OCI-LY1 (cell line): ENCODE measurements at regions not wholly inside any gene's neighbourhood (a gene's known extent, or its start where the extent isn't known, plus 50 kb on each side); places are given as distances from the start of the nearest gene placed in this dataset.

Experiments
- H2AFZ ChIP-seq: fragments of 200-600 bp; sonication (generic), shearing (Covaris generic); 2 replicates; pipeline ENCODE4 v1.6.0; 2014; ENCODE audit warnings: antibody characterized with exemption, mild to moderate bottlenecking, low read length
- H3F3A ChIP-seq: fragments of 200-600 bp; sonication (generic), shearing (Covaris generic); 2 replicates; pipeline ENCODE4 v1.6.0; 2014; ENCODE audit warnings: mild to moderate bottlenecking, antibody characterized with exemption, low read length, moderate library complexity; ENCODE audit not compliant: insufficient read depth
- H3K27ac ChIP-seq: fragments of 200-600 bp; sonication (generic); 2 replicates; pipeline ENCODE4 v1.5.1; 2014; ENCODE audit warnings: low read length, mixed run types, mild to moderate bottlenecking, low read depth; ENCODE audit not compliant: poor library complexity, severe bottlenecking
- H3K27me3 ChIP-seq: fragments of 200-600 bp; sonication (generic); 2 replicates; pipeline ENCODE4 v1.6.0; 2014; ENCODE audit warnings: antibody characterized with exemption, mild to moderate bottlenecking, low read length, moderate library complexity; ENCODE audit not compliant: insufficient read depth
- H3K36me3 ChIP-seq: fragments of 200-600 bp; sonication (generic); 2 replicates; pipeline ENCODE4 v1.6.1; 2014; ENCODE audit warnings: mild to moderate bottlenecking, antibody characterized with exemption, low read length, moderate library complexity, mixed read lengths; ENCODE audit not compliant: insufficient read depth
- H3K4me1 ChIP-seq: fragments of 200-600 bp; sonication (generic); 2 replicates; pipeline ENCODE4 v1.5.1; 2014; ENCODE audit warnings: mild to moderate bottlenecking, low read length, moderate library complexity; ENCODE audit not compliant: insufficient read depth, severe bottlenecking
- H3K4me2 ChIP-seq: fragments of 200-600 bp; sonication (generic), shearing (Covaris generic); 2 replicates; pipeline ENCODE4 v1.6.1; 2014; ENCODE audit warnings: low read length
- H3K4me3 ChIP-seq: fragments of 200-600 bp; sonication (generic); 2 replicates; pipeline ENCODE4 v1.5.1; 2014; ENCODE audit warnings: low read length, low read depth, mild to moderate bottlenecking, mixed read lengths; ENCODE audit not compliant: poor library complexity, severe bottlenecking
- H3K79me2 ChIP-seq: fragments of 200-600 bp; shearing (Covaris generic); 2 replicates; pipeline ENCODE4 v1.6.1; 2016; ENCODE audit warnings: mixed run types, low read length, mixed read lengths; ENCODE audit not compliant: insufficient read depth
- H3K9ac ChIP-seq: fragments of 200-600 bp; sonication (generic), shearing (Covaris generic); 2 replicates; pipeline ENCODE4 v1.6.1; 2014; ENCODE audit warnings: mild to moderate bottlenecking, low read length, mixed read lengths
- H3K9me2 ChIP-seq: fragments of 200-600 bp; sonication (generic), shearing (Covaris generic); 2 replicates; pipeline ENCODE4 v1.6.1; 2014; ENCODE audit warnings: low read depth, mild to moderate bottlenecking, low read length, mixed read lengths
- H3K9me3 ChIP-seq: fragments of 200-600 bp; shearing (Covaris generic); 2 replicates; pipeline ENCODE4 v1.6.1; 2014; ENCODE audit warnings: low read length, mixed read lengths
- H4K20me1 ChIP-seq: fragments of 200-600 bp; sonication (generic), shearing (Covaris generic); 2 replicates; pipeline ENCODE4 v1.6.0; 2016; ENCODE audit warnings: mild to moderate bottlenecking, low read length; ENCODE audit not compliant: insufficient read depth
- CTCF ChIP-seq: fragments of 200-600 bp; sonication (generic), shearing (Covaris generic); IDR thresholded peaks from 2 replicates; pipeline ENCODE4 v1.5.1; 2017; ENCODE audit warnings: mild to moderate bottlenecking, antibody characterized with exemption, low read length, moderate library complexity, mixed read lengths
- EZH2 ChIP-seq: fragments of 200-600 bp; sonication (generic), shearing (Covaris generic); IDR thresholded peaks from 2 replicates; pipeline ENCODE4 v1.8.0; 2017; ENCODE audit warnings: borderline replicate concordance, mixed run types, mild to moderate bottlenecking, antibody characterized with exemption, low read length, moderate library complexity, mixed read lengths

- Histone ChIP-seq H3K4me1 (no peaks in the 10 kb centered on the region), H4K20me1 (no peaks in the 10 kb centered on the region), H3K79me2 (no peaks in the 10 kb centered on the region), H3K27me3 (no peaks in the 10 kb centered on the region), H3K27ac (no peak overlapping the region), H3K36me3 (no peaks in the 10 kb centered on the region), H3K4me2 (no peak overlapping the region), H2AFZ (no peak overlapping the region), H3K9ac (no peak overlapping the region), H3F3A (no peaks in the 10 kb centered on the region), H3K9me3 (no peaks in the 10 kb centered on the region), H3K9me2 (no peaks in the 10 kb centered on the region), H3K4me3 (no peak overlapping the region)
- TF ChIP-seq CTCF (no peak), EZH2 (no peak)
These were observed 52.7 kb upstream of the FRMD1 start for GRCh38 chr6:168131464-168132415.

- H3K79me2 ChIP-seq = no peaks in the 10 kb centered on the region
- H3K36me3 ChIP-seq = no peaks in the 10 kb centered on the region
- H3K4me2 ChIP-seq = no peak overlapping the region
- no peak overlapping the region for H2AFZ ChIP-seq
- no peaks in the 10 kb centered on the region for H3K9me2 ChIP-seq
- no peaks in the 10 kb centered on the region for H3K9me3 ChIP-seq
- no peak for TF ChIP-seq EZH2
- no peak for TF ChIP-seq CTCF
- no peaks in the 10 kb centered on the region for H3K4me1 ChIP-seq
- no peaks in the 10 kb centered on the region for H3K27me3 ChIP-seq
- H4K20me1 ChIP-seq = no peaks in the 10 kb centered on the region
- H3K9ac ChIP-seq = no peak overlapping the region
- H3K4me3 ChIP-seq = no peak overlapping the region
- H3F3A ChIP-seq = no peaks in the 10 kb centered on the region
- no peak overlapping the region for H3K27ac ChIP-seq
These were observed 51.8 kb upstream of the FRMD1 start for GRCh38 chr6:168130697-168131371.

GRCh38 chr6:168130168-168130696 is 51.2 kb upstream of the FRMD1 start:
- Histone ChIP-seq H3K36me3 (no peaks in the 10 kb centered on the region), H4K20me1 (no peaks in the 10 kb centered on the region), H3K9me2 (no peaks in the 10 kb centered on the region), H3K9ac (no peak overlapping the region), H3K9me3 (no peaks in the 10 kb centered on the region), H3K27me3 (no peaks in the 10 kb centered on the region), H3K79me2 (no peaks in the 10 kb centered on the region), H3F3A (no peaks in the 10 kb centered on the region), H3K4me3 (no peak overlapping the region), H3K27ac (no peak overlapping the region), H3K4me2 (no peak overlapping the region), H2AFZ (no peak overlapping the region), H3K4me1 (no peaks in the 10 kb centered on the region)
- no peak for TF ChIP-seq EZH2
- no peak for TF ChIP-seq CTCF
